Vagina (tissue), 2 donors: ENCODE measurements at regions not wholly inside any gene's neighbourhood (a gene's known extent, or its start where the extent isn't known, plus 50 kb on each side); places are given as distances from the start of the nearest gene placed in this dataset.

Experiments used
- POLR2A ChIP-seq, 2 donors: fragments of 450-650 bp; IDR thresholded peaks; one replicate each; pipeline ENCODE4 v1.6.1; 2017; ENCODE audit warnings: antibody characterized with exemption in 2 of 2, mild to moderate bottlenecking in 2 of 2, moderate library complexity in 2 of 2
- TF ChIP-seq, protein P1 (sequence below), 3 experiments: fragments of 450-650 bp in 2 of 3; fragments of 200-600 bp in 1 of 3; sonication (generic) in 1 of 3; IDR thresholded peaks; one replicate each; pipeline ENCODE4 v1.5.1; 2017 to 2019; ENCODE audit warnings: antibody characterized with exemption in 3 of 3, mild to moderate bottlenecking in 2 of 3, moderate library complexity in 2 of 3

DNA sequence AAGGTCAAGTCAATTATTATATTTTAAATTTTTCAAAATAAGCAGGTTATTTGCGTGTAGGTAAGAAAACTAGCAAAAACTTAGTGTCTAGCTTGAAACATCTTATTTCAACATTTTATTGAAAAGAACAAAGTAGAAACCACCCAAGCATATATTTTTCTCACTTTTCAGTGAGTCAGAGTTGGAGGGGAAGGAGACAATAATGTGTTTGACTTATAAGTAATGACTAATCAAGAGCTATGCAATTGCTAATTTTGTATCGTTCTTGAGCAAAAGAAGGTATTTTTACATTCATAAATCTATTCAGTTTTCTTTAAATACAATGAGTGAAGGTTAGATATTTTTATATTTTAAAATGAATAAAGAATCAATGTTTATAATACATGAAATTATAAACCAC lies 54.4 kb upstream of the P2RY1 start:
- TF ChIP-seq, protein P1, sequence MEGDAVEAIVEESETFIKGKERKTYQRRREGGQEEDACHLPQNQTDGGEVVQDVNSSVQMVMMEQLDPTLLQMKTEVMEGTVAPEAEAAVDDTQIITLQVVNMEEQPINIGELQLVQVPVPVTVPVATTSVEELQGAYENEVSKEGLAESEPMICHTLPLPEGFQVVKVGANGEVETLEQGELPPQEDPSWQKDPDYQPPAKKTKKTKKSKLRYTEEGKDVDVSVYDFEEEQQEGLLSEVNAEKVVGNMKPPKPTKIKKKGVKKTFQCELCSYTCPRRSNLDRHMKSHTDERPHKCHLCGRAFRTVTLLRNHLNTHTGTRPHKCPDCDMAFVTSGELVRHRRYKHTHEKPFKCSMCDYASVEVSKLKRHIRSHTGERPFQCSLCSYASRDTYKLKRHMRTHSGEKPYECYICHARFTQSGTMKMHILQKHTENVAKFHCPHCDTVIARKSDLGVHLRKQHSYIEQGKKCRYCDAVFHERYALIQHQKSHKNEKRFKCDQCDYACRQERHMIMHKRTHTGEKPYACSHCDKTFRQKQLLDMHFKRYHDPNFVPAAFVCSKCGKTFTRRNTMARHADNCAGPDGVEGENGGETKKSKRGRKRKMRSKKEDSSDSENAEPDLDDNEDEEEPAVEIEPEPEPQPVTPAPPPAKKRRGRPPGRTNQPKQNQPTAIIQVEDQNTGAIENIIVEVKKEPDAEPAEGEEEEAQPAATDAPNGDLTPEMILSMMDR (IDR thresholded peaks at IDR 0.05) = no peak
- TF ChIP-seq POLR2A (IDR thresholded peaks at IDR 0.05) = no peak
